GM18520 (cell line): ENCODE measurements at regions not wholly inside any gene's neighbourhood (a gene's known extent, or its start where the extent isn't known, plus 50 kb on each side); places are given as distances from the start of the nearest gene placed in this dataset.

ENCODE experiments used
- ATAC-seq: cut with Tn5 transposase; IDR thresholded peaks from one replicate; pipeline ENCODE4 v1.9.1; 2021; ENCODE audit not compliant: unreplicated experiment

DNA sequence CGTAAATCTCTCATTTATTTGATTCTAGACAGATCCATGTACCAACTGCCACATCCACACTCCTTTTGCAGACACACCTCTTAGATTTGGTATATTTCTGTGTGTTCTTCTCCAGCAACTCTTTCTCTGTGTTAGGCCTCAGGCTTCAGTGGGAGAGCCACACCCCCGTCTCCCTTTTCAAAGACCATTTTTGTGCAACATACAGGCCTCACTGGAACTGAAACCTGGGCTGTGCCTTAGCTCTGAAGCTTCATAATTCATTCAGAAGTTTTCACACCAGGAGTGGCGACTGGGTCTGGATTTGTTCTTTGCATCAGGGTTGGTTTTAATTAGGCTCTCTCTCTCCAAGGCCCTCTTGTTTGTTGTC, 170.2 kb downstream of the THBS2 start:
- ATAC-seq: no peak

- no peak for ATAC-seq
Observed at GRCh38 chr6:169082817-169083507, 170.7 kb downstream of the THBS2 start.

DNA sequence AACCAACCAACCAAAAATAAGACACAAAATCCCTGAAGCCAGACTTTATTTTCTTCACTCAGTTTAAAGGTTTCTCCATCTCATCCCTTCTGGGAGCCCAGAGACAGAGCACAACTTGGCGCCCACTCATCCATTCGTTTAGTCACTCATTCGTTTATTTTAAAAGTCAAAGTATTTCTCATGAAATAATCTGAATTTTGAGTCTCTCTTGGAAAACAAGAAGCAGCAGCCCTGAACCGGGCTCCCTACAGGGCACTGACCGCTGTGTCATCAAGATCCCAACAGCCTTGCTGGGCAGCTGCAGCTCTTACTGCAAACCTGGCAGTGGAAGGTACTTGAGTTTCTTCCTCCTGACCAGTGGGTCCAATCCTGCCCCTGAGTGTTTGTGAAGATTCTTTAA, 171.6 kb downstream of the THBS2 start:
- ATAC-seq: no peak

DNA sequence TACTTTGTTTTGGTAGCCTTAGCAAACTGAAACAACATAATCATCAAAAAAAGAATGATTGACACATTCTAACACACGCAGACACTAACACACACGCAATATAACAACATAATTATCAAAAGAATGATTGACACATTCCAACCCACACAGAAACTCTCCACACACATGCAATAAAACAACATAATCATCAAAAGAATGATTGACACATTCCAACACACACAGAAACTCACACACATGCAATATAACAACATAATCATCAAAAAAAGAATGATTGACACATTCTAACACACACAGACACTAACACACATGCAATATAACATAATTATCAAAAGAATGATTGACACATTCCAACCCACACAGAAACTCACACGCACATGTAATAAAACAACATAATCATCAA, 172.4 kb downstream of the THBS2 start:
- ATAC-seq: no peak

DNA sequence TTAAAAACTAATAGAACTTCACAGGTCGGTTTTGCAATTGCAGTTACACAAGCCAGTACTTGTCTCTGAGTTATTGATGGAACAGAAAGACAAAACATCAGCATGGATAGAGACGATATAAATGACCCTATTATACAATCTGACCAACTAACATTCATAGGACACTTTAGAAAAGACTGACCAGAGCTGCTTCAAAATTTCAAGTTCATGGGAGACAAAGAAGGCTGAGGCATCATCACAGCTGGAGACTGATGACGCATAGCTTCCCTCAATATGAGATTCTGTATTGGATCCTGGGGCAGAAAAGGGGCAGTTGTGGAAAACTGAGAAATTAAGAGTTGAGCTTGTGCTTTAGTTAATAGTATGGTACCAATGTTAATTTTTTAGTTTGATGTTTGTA, 174.0 kb downstream of the THBS2 start:
- ATAC-seq: no peak

DNA sequence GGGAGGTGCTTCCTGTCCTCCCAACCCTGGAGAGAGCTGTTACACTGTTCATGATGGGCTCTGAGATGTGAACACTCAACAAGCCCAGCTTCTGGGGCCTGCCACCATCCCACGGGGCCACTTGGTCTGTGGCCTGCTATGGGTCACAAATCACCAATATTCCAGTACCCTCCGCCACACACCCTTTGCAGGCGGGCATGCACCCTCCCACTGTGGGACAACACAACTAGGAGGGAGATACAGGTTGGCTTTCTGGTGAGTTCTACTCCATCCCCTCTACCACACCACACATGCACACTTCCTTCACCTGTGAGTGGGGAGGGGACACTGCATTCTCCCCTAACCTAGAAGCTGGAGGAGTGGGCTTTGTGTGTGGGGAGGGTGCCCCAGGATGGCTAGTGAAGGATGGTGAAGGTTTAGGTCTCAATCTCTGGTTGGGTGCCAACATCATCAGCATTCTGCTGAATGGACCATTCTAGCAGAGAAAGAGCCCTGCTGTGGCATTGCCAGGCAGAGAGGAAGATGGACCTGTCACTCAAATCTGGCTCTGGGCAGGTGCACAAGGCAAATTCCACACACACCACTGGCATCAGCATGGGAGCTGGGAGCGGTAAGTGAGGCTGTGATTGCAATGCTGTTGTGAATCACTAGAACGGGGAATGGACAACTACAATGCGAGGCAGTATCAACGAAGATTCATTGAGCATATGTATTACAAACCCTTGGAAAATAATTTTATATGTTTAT, 175.1 kb downstream of the THBS2 start:
- ATAC-seq: no peak

DNA sequence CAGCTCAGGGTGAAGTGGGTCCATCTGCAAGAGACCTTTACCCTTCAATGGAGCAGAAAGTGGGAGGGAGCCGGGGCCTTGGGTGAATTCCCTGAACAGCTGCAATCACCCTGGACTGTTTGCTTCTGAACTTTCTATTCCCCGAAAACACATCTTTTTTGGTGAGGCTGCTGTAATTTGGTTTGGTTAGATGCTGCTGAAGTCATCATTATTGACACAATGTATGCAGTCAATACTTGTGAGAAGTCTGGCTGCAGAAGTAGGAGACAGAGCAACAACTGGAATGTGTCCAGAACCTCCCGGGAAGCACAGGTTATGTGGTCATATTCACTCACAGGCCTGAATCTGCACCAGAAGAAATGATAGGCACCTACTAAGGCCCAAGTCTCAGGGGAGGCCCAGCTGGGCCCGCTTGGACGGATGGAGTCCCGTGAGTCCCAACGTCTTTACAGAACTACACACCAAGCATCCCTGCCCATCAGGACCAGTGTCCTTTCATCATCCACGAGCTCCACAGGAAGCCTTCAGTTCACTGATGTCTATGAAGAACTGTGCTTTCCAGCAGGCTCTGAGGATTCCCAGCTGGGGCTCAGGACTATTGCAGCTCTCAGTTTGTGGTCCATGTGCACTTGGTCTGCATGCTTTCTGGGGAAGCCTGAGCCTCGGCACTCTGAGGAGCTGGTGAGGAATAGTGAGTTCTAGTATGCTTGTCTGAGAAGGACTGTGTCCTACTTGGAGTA, 177.6 kb downstream of the THBS2 start:
- ATAC-seq: no peak

- ATAC-seq: no peak
Observed at GRCh38 chr6:169075211-169075914, 178.3 kb downstream of the THBS2 start.

- ATAC-seq: no peak
Observed at GRCh38 chr6:169074526-169074925, 179.1 kb downstream of the THBS2 start.

GRCh38 chr6:169073311-169073710, 180.3 kb downstream of the THBS2 start:
- ATAC-seq: no peak

GRCh38 chr6:169072127-169073042, 181.3 kb downstream of the THBS2 start:
- ATAC-seq: no peak

DNA sequence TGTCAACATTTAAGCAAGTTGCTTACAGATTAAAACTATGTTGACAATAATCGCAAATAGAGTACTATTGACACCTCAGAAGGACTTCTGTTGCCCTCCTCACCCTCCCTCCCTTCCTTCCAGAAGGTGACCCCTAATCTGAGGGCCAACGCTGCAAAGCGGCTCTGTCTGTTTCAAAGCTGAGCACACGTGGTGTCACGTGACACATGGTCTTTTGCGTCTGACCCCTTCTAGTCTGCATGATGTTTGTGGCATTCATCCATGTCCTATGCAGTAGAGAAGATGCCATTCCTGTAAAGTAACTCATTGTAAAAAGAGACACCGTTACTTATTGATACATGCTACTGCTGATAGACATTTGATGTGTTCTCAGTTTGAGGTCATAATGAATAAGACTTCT, 182.3 kb downstream of the THBS2 start:
- ATAC-seq: no peak

DNA sequence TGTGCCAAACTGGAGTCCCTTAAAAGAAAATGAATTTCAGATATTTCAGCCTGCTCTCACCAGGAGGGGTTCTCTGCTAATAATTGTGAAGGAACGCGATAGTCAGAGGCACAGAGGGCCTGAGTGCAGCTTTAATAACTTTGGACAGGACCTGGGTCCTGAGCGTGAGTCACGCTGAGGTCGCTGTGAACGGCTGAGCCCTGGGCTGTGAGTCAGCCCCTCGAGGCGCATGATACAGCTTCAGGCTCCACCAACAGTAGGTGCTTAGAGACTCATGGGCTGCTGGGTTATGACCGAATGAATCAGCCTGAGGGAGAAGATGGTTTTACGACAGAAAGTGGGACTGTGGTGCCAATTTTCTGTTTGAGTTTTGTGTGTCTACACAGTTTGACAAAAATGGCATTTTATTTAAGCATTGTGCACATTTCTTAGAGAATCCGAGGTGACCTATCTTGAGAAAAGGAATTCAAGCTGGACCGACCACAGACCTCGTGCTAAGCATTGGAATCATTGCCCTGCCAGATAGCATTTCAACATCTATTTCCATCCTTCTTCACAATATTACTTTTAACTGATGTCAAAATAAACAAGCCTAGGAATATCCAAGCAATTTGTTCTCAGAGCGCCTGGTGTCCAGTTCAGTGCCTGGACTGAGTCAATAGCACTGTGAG, 183.0 kb downstream of the THBS2 start:
- no peak for ATAC-seq

DNA sequence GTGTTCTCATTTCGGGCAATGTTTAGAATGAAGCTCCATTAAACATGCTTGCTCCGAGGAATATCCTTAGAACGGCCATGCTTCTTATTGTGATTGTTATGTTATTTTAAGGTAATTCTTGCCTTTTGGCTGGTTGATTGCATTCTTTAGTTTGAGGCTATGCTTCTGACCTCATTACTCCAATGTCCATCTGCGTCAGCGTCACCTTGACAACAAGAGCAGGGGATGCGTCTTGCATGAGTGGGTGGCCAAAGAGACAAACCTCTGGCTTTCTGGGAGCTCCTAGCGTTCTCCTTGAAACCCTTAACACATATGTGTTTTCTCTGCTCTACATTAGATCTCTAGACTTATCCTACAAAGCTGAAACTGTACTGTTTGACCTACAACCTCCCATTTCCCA, 184.3 kb downstream of the THBS2 start:
- no peak for ATAC-seq

- no peak for ATAC-seq
Observed at GRCh38 chr6:169064194-169064593, 189.5 kb downstream of the THBS2 start.

DNA sequence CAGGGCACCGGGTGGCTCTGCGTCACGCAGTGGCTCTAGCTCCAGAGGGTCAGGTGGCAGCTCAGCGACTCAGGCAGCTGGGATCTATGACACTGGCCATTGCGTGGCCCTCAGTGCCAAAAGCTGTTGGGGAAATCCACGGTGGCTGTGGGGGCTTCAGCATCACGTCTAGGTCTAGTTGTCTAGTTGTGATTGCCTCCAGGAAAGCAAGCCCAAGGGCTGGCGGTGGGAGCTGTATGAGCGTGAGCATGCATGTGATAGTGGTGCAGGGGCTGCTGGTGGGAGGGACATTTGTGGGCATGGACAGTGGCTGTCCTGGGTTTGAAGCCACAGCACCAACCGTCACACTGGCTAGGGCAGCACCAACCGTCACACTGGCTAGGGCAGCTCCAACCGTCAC, 191.4 kb downstream of the THBS2 start:
- no peak for ATAC-seq

DNA sequence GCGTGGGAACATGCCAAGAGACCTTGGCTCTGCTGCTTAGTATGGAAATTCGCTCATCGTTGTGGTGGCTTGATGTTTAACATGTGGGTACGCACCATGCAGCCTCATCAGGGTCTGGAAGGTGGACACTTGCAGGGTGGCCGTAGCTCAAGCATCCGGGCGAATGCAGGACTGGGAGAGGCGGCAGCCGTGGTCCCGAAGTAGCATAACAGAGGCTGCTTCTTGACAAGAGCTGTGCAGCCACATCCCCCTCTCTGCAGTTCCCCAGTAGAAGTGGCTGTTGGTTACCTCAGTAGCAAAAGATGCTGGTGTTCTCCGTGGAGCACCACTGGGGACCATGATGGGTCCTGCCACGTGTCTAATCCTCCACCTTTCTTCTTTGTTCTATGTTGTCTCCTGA, 195.0 kb downstream of the THBS2 start:
- no peak for ATAC-seq

DNA sequence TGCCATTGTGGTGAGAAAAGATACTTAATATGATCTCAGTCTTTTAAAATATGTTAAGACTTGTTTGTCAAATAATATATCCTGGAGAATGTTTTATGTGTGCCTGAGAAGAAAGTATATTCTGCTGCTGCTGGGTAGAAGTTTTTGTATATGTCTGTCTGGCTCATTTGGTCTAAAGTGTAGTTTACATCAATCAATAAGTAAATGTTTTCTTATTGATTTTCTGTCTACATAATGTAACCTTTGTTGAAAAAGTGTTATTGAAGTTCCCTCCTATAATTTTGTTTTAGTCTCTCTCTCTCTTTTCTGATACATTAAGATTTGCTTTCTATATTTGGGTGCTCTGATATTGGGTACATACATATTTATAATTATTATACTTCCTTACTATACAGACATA, 201.2 kb downstream of the THBS2 start:
- no peak for ATAC-seq

- ATAC-seq: no peak
Observed at GRCh38 chr6:169051371-169051770, 202.3 kb downstream of the THBS2 start.

DNA sequence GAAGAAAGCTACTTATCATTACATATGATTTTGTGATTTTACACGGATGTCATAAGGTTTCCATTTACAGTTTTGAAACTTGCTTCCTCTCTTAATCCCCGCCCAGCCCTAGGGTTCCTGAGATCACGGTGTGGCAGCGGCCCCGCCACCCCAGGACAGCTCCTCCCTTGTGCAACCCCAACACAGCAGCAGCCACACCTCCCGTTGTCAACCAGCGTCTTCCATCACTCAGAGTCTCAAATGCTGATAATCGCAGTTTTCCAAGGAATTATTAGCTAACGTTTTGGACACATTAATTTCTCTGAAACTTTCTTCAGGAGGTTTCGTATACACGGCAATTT, 204.8 kb downstream of the THBS2 start:
- ATAC-seq: no peak
